Erythroblast (primary cell): ENCODE measurements at regions not wholly inside any gene's neighbourhood (a gene's known extent, or its start where the extent isn't known, plus 50 kb on each side); places are given as distances from the start of the nearest gene placed in this dataset.

ENCODE experiments used
- GATA1 ChIP-seq: IDR thresholded peaks from 2 replicates; pipeline ENCODE4 v1.6.1; 2011; ENCODE audit warnings: low read depth, mild to moderate bottlenecking, control low read depth, low read length, moderate library complexity
- POLR2A ChIP-seq: IDR thresholded peaks from 2 replicates; pipeline ENCODE4 v1.6.1; 2011; ENCODE audit warnings: mild to moderate bottlenecking, low read length

- TF ChIP-seq POLR2A (no peak), GATA1 (no peak)
Observed at GRCh38 chr11:27812341-27812740, 112.1 kb upstream of the BDNF start.
